Upper lobe of left lung (tissue), 4 donors: ENCODE measurements at regions not wholly inside any gene's neighbourhood (a gene's known extent, or its start where the extent isn't known, plus 50 kb on each side); places are given as distances from the start of the nearest gene placed in this dataset.

Experiments
- POLR2A ChIP-seq, 4 donors: fragments of 450-650 bp; IDR thresholded peaks; one replicate each; pipeline ENCODE4 v1.5.1; 2016 to 2017; ENCODE audit warnings: antibody characterized with exemption in 4 of 4, mild to moderate bottlenecking in 2 of 4
- TF ChIP-seq, protein P1 (sequence below), 6 experiments: fragments of 450-650 bp in 4 of 6; fragments of 200-600 bp in 2 of 6; sonication (generic) in 2 of 6; IDR thresholded peaks; one replicate each; pipeline ENCODE4 v1.5.1; 2016 to 2019; ENCODE audit warnings: antibody characterized with exemption in 6 of 6

DNA sequence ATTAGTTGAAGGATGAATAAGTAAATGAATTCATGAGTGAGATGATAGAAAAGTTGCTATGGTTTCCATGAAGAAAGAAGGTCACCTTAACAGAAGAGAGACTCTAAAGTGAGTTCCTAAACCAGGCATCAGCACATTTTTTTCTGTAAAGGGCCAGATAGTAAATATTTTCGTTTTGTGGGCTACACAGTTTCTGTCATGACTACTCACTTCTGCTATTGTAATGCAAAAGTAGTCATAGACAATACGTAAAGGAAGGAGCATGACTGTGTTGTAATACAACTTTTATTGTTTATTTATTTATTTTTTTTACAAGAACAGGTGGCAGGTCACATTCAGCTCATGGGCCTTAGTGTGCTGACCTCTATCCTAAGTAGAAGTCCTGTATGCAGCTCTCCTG is 426.1 kb upstream of the DYNLRB2 start:
- TF ChIP-seq, protein P1, sequence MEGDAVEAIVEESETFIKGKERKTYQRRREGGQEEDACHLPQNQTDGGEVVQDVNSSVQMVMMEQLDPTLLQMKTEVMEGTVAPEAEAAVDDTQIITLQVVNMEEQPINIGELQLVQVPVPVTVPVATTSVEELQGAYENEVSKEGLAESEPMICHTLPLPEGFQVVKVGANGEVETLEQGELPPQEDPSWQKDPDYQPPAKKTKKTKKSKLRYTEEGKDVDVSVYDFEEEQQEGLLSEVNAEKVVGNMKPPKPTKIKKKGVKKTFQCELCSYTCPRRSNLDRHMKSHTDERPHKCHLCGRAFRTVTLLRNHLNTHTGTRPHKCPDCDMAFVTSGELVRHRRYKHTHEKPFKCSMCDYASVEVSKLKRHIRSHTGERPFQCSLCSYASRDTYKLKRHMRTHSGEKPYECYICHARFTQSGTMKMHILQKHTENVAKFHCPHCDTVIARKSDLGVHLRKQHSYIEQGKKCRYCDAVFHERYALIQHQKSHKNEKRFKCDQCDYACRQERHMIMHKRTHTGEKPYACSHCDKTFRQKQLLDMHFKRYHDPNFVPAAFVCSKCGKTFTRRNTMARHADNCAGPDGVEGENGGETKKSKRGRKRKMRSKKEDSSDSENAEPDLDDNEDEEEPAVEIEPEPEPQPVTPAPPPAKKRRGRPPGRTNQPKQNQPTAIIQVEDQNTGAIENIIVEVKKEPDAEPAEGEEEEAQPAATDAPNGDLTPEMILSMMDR (IDR thresholded peaks at IDR 0.05), result no peak
- no peak for TF ChIP-seq POLR2A (IDR thresholded peaks at IDR 0.05)
